Lower leg skin (tissue), 4 donors: ENCODE measurements at regions not wholly inside any gene's neighbourhood (a gene's known extent, or its start where the extent isn't known, plus 50 kb on each side); places are given as distances from the start of the nearest gene placed in this dataset.

Source experiments
- DNase-seq, 2 donors: peaks; one replicate each; pipeline ENCODE4 v3.0.0-alpha.2; 2019; ENCODE audit warnings: low spot score in 2 of 2
- H3K4me3 ChIP-seq: fragments of 200-600 bp; sonication (generic); 2 replicates; pipeline ENCODE4 v1.5.1; 2017; ENCODE audit warnings: mild to moderate bottlenecking, low read depth; ENCODE audit not compliant: poor library complexity, severe bottlenecking
- POLR2A ChIP-seq, 2 donors: fragments of 450-650 bp; IDR thresholded peaks; one replicate each; pipeline ENCODE4 v1.6.1; 2016 to 2017; ENCODE audit warnings: antibody characterized with exemption in 2 of 2, mild to moderate bottlenecking in 1 of 2, moderate library complexity in 1 of 2
- WGBS, 2 donors: methylation state at CpG; one replicate each; pipeline ENCODE4 v1.1.5; 2018; 5-methylcytosine and 5-hydroxymethylcytosine counted together
- intact Hi-C: fragments of 100-400 bp; cut with DNase I; formaldehyde crosslinking; loops from one replicate; pipeline ENCODE4 v1.15.0; 2023; ENCODE audit warnings: low total_unique reads
- TF ChIP-seq, protein P1 (sequence below), 3 donors: fragments of 450-650 bp; IDR thresholded peaks; one replicate each; pipeline ENCODE4 v1.5.1; 2016; ENCODE audit warnings: antibody characterized with exemption in 3 of 3, mild to moderate bottlenecking in 3 of 3, moderate library complexity in 2 of 3

DNA sequence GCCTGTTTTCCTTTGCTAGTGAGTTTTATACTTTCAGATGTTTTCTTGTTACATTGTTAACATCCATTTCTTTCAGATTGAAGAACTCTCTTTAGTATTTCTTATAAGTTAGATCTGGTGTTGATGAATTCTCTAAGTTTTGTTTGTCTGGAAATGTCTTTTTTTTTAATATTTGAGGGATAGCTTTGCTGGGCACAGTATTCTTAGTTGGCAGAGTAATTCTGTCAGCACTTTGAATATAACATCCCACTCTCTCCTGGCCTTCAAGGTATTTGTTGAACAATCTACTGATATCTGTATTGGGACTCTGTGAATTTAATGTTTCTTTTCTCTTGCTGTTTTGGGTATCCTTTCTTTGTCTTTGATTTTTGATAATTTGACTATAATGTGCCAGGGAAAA is 79.4 kb upstream of the UST start:
- no peak for DNase-seq
- TF ChIP-seq, protein P1, sequence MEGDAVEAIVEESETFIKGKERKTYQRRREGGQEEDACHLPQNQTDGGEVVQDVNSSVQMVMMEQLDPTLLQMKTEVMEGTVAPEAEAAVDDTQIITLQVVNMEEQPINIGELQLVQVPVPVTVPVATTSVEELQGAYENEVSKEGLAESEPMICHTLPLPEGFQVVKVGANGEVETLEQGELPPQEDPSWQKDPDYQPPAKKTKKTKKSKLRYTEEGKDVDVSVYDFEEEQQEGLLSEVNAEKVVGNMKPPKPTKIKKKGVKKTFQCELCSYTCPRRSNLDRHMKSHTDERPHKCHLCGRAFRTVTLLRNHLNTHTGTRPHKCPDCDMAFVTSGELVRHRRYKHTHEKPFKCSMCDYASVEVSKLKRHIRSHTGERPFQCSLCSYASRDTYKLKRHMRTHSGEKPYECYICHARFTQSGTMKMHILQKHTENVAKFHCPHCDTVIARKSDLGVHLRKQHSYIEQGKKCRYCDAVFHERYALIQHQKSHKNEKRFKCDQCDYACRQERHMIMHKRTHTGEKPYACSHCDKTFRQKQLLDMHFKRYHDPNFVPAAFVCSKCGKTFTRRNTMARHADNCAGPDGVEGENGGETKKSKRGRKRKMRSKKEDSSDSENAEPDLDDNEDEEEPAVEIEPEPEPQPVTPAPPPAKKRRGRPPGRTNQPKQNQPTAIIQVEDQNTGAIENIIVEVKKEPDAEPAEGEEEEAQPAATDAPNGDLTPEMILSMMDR (IDR thresholded peaks at IDR 0.05): no peak
- TF ChIP-seq POLR2A (IDR thresholded peaks at IDR 0.05): no peak
- intact Hi-C loops: no loop called here
- no peak overlapping the region for H3K4me3 ChIP-seq

DNA sequence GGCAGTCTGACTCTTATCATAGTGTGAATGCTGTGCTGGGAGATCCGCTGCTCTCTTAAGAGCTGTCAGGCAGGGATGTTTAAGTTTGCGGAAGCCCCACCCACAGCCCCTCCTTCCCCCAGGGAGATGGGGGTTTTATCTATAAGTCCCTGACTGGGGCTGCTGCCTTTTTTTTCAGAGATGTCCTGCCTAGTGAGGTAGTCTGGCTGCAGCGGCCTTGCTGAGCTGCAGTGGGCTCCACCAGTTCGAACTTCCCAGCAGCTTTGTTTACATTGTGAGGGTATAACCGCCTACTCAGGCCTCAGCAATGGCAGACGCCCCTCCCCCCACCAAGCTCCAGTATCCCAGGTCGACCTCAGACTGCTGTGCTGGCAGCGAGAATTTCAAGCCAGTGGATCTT is 75.7 kb upstream of the UST start:
- no peak for TF ChIP-seq POLR2A (IDR thresholded peaks at IDR 0.05)
- TF ChIP-seq, protein P1 (IDR thresholded peaks at IDR 0.05): no peak
- intact Hi-C loops: no loop called here
- no peak overlapping the region for H3K4me3 ChIP-seq
- WGBS, 2 donors: 89 to 90% methylated on average over 8 of the region's 8 CpGs
- DNase-seq: no peak

GRCh38 chr6:148671952-148672351 is 74.9 kb upstream of the UST start:
- intact Hi-C loops: no loop called here
- H3K4me3 ChIP-seq: no peak overlapping the region

DNA sequence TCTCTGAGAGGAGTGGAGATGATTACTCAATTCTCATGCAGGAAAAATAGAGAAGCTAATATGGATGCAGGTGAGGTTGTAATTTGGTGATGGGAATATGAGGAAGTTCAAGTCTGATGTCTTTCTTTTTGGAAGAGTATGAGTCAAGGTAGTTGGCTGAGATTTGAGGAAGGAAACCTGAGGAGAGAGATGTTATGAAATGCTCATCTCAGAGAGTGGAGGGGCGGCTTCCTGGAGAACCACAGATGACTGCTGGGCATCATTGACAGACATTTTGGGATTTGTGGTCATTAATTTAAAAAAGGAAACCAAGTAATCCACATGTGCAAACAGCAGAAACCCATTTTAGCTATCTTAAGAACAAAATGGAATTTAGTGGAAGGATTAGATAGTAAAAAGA is 72.5 kb upstream of the UST start:
- TF ChIP-seq, protein P1 (IDR thresholded peaks at IDR 0.05): no peak
- TF ChIP-seq POLR2A (IDR thresholded peaks at IDR 0.05): no peak
- intact Hi-C loops: no loop called here
- no peak overlapping the region for H3K4me3 ChIP-seq
- 89 to 90% methylated on average over 1 of the region's 1 CpG for WGBS, 2 donors
- DNase-seq: no peak

More at GRCh38 chr6:148671952-148672351, 74.9 kb upstream of the UST start:
- DNase-seq: no peak
- no peak for TF ChIP-seq POLR2A (IDR thresholded peaks at IDR 0.05)
- TF ChIP-seq, protein P1 (IDR thresholded peaks at IDR 0.05): no peak

DNA sequence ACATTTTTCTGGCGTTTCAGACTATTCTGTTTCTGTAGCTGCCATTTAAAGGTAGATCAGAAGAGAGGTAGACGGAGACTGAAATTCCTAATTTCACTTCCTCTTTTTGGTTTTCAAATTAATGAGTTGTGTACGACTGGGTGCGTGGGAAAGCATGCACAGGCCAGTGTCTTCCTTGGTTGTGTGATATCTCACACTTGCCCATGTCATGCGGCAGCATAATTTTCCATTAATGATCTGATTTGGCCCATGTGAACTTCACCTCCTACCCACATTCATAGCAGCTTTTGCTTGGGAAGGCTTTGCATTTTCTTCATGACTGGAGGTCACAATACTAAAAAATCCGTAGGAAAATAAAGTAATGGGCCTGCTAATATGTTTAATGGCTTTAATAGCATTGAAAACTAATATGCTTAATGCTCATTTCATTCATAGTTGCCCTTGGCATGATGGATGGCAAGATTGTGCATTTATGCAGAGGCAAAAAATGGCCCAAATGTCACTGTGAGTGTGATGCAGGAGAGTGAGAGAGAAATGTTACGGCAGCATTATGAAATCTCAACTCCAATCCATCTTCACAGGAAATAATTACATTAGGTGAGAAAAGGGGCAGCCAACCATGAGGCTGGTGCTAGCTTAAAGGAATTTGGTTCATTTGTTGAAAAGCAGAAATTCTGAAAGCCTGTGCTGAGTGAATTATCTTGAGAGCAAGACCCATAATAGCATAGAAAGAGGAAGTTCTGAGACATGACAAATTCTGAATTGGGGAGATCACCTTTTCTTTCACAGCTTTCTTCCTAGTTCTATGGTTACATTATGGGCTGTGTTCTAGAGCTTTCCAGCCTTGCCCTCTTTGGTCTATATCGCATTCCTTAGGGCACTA is 69.0 kb upstream of the UST start:
- TF ChIP-seq POLR2A (IDR thresholded peaks at IDR 0.05): no peak
- TF ChIP-seq, protein P1 (IDR thresholded peaks at IDR 0.05): no peak
- no peak for DNase-seq
- H3K4me3 ChIP-seq: no peak overlapping the region
- intact Hi-C loops: no loop called here
- WGBS, 2 donors: 73 to 79% methylated on average over 8 of the region's 8 CpGs

DNA sequence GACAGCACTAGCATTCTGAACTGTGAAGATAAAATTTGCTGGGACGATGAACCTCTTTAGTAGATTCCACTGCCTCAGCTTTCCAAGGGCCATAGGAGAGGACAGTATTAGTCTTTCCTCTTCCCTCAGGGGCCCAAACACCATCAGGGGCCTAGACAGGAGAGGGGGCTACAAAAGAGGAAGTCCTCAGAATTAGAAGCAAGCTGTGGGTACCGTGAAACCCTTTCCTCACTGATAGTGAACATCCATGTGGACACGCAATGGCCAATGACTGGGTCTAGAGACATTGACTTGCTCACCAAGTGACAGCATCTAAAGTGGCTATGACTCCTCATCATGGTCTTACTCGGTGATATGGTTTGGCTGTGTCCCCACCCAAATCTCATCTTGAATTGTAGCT is 68.1 kb upstream of the UST start:
- no peak overlapping the region for H3K4me3 ChIP-seq
- no peak for DNase-seq
- TF ChIP-seq, protein P1 (IDR thresholded peaks at IDR 0.05): no peak
- TF ChIP-seq POLR2A (IDR thresholded peaks at IDR 0.05): no peak
- 90 to 97% methylated on average over 4 of the region's 4 CpGs for WGBS, 2 donors
- intact Hi-C loops: no loop called here
